SK-N-SH (cell line): ENCODE measurements at regions not wholly inside any gene's neighbourhood (a gene's known extent, or its start where the extent isn't known, plus 50 kb on each side); places are given as distances from the start of the nearest gene placed in this dataset.

Experiments used
- CTCF ChIA-PET: fragments of 300-600, 350-600 bp; formaldehyde crosslinking; extraction: SDS; loops from one replicate; lab custom pipeline; 2021; lab: Yijun Ruan, JAX
- POLR2A ChIA-PET: fragments of 350-600 bp; sonication (Branson Sonifier 250); formaldehyde crosslinking; extraction: SDS; loops from one replicate; lab custom pipeline; 2020; ENCODE audit warnings: antibody characterized with exemption, inconsistent platforms; lab: Yijun Ruan, JAX
- DNase-seq: peaks from one replicate; pipeline ENCODE4 v3.0.0; 2012
- H2AFZ ChIP-seq: fragments of 200-600 bp; sonication (generic); 2 replicates; pipeline ENCODE4 v1.8.1; 2016; ENCODE audit warnings: antibody characterized with exemption, mild to moderate bottlenecking, low read depth
- H3F3A ChIP-seq: fragments of 200-600 bp; sonication (generic); replicated peaks from 2 replicates; pipeline ENCODE3; 2016; ENCODE audit warnings: antibody characterized with exemption, mild to moderate bottlenecking; ENCODE audit not compliant: insufficient read depth
- H3K27ac ChIP-seq, 2 experiments: fragments of 200-500 bp in 1 of 2; fragments of 200-600 bp in 1 of 2; sonication (Bioruptor generic) in 1 of 2; sonication (generic), shearing (Covaris generic) in 1 of 2; 2 replicates each; pipeline versions ENCODE4 v1.5.1 to v1.6.1; 2014 to 2016; ENCODE audit warnings: low read depth in 2 of 2, inconsistent platforms in 1 of 2, low read length in 1 of 2, mild to moderate bottlenecking in 1 of 2, mixed read lengths in 1 of 2
- H3K27me3 ChIP-seq: fragments of 200-600 bp; sonication (generic), shearing (Covaris generic); 2 replicates; pipeline ENCODE4 v1.6.1; 2016; ENCODE audit warnings: mixed run types; ENCODE audit not compliant: insufficient read depth
- H3K36me3 ChIP-seq, 2 experiments: fragments of 200-500 bp in 1 of 2; fragments of 200-600 bp in 1 of 2; sonication (Bioruptor generic) in 1 of 2; sonication (generic) in 1 of 2; replicated peaks in 1 of 2; 2 replicates each; pipeline versions ENCODE3 to v1.5.1; 2014 to 2016; ENCODE audit warnings: low read length in 1 of 2, mild to moderate bottlenecking in 1 of 2; ENCODE audit not compliant: insufficient read depth in 2 of 2, control insufficient read depth in 1 of 2
- H3K4me1 ChIP-seq, 2 experiments: fragments of 200-500 bp in 1 of 2; fragments of 200-600 bp in 1 of 2; sonication (Bioruptor generic) in 1 of 2; sonication (generic), shearing (Covaris generic) in 1 of 2; 2 replicates each; pipeline versions ENCODE4 v1.5.1 to v1.6.1; 2014 to 2016; ENCODE audit warnings: low read depth in 1 of 2, low read length in 1 of 2, mixed run types in 1 of 2; ENCODE audit not compliant: insufficient read depth in 2 of 2, control insufficient read depth in 1 of 2
- H3K4me2 ChIP-seq: fragments of 200-600 bp; sonication (generic), shearing (Covaris generic); 2 replicates; pipeline ENCODE4 v1.6.1; 2017; ENCODE audit warnings: mixed run types
- H3K4me3 ChIP-seq, 2 experiments: fragments of 200-500 bp in 1 of 2; fragments of 200-600 bp in 1 of 2; sonication (Bioruptor generic) in 1 of 2; sonication (generic), shearing (Covaris generic) in 1 of 2; 2 replicates each; pipeline versions ENCODE4 v1.5.1 to v1.8.1; 2014 to 2016; ENCODE audit warnings: low read depth in 2 of 2, inconsistent platforms in 1 of 2, low read length in 1 of 2, mild to moderate bottlenecking in 1 of 2, mixed read lengths in 1 of 2, moderate library complexity in 1 of 2
- H3K79me2 ChIP-seq: fragments of 200-600 bp; sonication (generic); 2 replicates; pipeline ENCODE4 v1.8.1; 2017; ENCODE audit warnings: mild to moderate bottlenecking; ENCODE audit not compliant: insufficient read depth
- H3K9ac ChIP-seq: fragments of 200-600 bp; sonication (generic); 2 replicates; pipeline ENCODE4 v1.6.1; 2017; ENCODE audit warnings: mixed run types
- H3K9me2 ChIP-seq: fragments of 200-600 bp; sonication (generic); 2 replicates; pipeline ENCODE4 v1.6.1; 2017; ENCODE audit warnings: mixed run types
- H3K9me3 ChIP-seq: fragments of 200-600 bp; sonication (generic); 2 replicates; pipeline ENCODE4 v1.6.1; 2017; ENCODE audit warnings: mixed run types, mild to moderate bottlenecking, moderate library complexity
- H4K20me1 ChIP-seq: fragments of 200-600 bp; sonication (generic); 2 replicates; pipeline ENCODE4 v1.6.1; 2017; ENCODE audit warnings: mild to moderate bottlenecking, mixed run types; ENCODE audit not compliant: insufficient read depth
- CHD2 ChIP-seq: fragments of 150-350 bp; IDR thresholded peaks from 2 replicates; pipeline ENCODE4 v1.6.1; 2018; ENCODE audit warnings: low read length; ENCODE audit not compliant: partially characterized antibody
- ELF1 ChIP-seq: IDR thresholded peaks from 2 replicates; pipeline ENCODE4 v1.4.0; 2012
- FOSL2 ChIP-seq: IDR thresholded peaks from 2 replicates; pipeline ENCODE4 v1.4.0; 2012; ENCODE audit warnings: low read depth, mild to moderate bottlenecking, moderate library complexity, borderline replicate concordance
- FOXJ3 ChIP-seq: sonication (generic); formaldehyde crosslinking; IDR thresholded peaks from 2 replicates; pipeline ENCODE4 v1.5.1; 2020; ENCODE audit warnings: mild to moderate bottlenecking, missing genetic modification reagents
- FOXM1 ChIP-seq: IDR thresholded peaks from 2 replicates; pipeline ENCODE4 v1.4.0; 2012; ENCODE audit warnings: low read depth, mild to moderate bottlenecking
- GABPA ChIP-seq: IDR thresholded peaks from 2 replicates; pipeline ENCODE4 v1.4.0; 2012; ENCODE audit warnings: low read depth, mild to moderate bottlenecking
- JUND ChIP-seq: IDR thresholded peaks from 2 replicates; pipeline ENCODE4 v1.4.0; 2012
- MEF2A ChIP-seq: IDR thresholded peaks from 2 replicates; pipeline ENCODE4 v1.4.0; 2012; ENCODE audit warnings: low read depth, borderline replicate concordance
- RFX5 ChIP-seq: IDR thresholded peaks from 2 replicates; pipeline ENCODE4 v1.6.1; 2012; ENCODE audit warnings: mild to moderate bottlenecking, improper control_type of control experiment, low read length
- SIN3A ChIP-seq: IDR thresholded peaks from 2 replicates; pipeline ENCODE4 v1.6.1; 2012; ENCODE audit warnings: low read depth, mild to moderate bottlenecking, low read length, moderate library complexity, borderline replicate concordance
- SMC3 ChIP-seq: IDR thresholded peaks from 2 replicates; pipeline ENCODE4 v1.6.1; 2012; ENCODE audit warnings: low read depth, low read length, improper control_type of control experiment
- TCF12 ChIP-seq: IDR thresholded peaks from 2 replicates; pipeline ENCODE4 v1.4.0; 2012
- TEAD4 ChIP-seq: IDR thresholded peaks from 2 replicates; pipeline ENCODE4 v1.4.0; 2012; ENCODE audit warnings: mild to moderate bottlenecking, borderline replicate concordance; ENCODE audit not compliant: insufficient read depth
- YY1 ChIP-seq: IDR thresholded peaks from 2 replicates; pipeline ENCODE4 v1.4.0; 2012; ENCODE audit warnings: low read depth, mild to moderate bottlenecking
- WGBS: methylation state at CpG from one replicate; pipeline ENCODE4 v1.1.6; 2017; ENCODE audit warnings: low lambda C conversion rate; 5-methylcytosine and 5-hydroxymethylcytosine counted together
- TF ChIP-seq, protein P1 (sequence below): fragments of 200-600 bp; sonication (generic); IDR thresholded peaks from 2 replicates; pipeline ENCODE4 v1.6.1; 2017; ENCODE audit warnings: antibody characterized with exemption, mild to moderate bottlenecking, moderate library complexity
- TF ChIP-seq, protein P2 (sequence below): fragments of 150-350 bp; IDR thresholded peaks from 2 replicates; pipeline ENCODE4 v1.6.1; 2017; ENCODE audit warnings: antibody characterized with exemption, low read length, low read depth, borderline replicate concordance
- TF ChIP-seq, protein P3 (sequence below): IDR thresholded peaks from 2 replicates; pipeline ENCODE4 v1.4.0; 2012; ENCODE audit warnings: low read depth

DNA sequence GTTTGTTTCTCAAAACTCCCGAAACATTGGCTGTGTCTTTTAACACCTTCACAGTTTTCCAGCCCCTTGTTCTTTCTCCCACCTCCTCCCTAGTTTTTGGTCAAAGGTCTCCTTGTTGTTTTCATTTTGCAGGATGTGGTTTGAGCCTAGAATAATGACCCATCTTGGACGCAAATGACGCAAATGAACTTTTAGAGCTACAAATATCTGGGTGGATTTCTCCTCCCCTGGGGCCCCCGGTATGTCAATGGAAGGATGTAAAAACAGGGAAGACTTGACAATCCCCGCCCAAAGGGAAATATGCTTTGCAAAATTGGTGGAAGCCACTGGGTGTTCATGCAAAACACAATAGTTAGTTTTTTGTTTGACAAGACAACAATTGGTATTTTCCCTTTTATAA lies 236.0 kb upstream of the IRX3 start:
- no peak for DNase-seq
- Histone ChIP-seq H3F3A (no peaks in the 10 kb centered on the region), H3K4me3 (no peak overlapping the region), H3K36me3 (no peaks in the 10 kb centered on the region), H3K27ac (no peak overlapping the region), H3K4me2 (no peak overlapping the region), H3K9me3 (0 out of 2 replicates have a peak, but pooled peaks cover 3% of the 10 kb centered on the region)
- WGBS, result 55% methylated on average over 5 of the region's 5 CpGs
- TF ChIP-seq MEF2A, result no peak
- TF ChIP-seq, protein P1, sequence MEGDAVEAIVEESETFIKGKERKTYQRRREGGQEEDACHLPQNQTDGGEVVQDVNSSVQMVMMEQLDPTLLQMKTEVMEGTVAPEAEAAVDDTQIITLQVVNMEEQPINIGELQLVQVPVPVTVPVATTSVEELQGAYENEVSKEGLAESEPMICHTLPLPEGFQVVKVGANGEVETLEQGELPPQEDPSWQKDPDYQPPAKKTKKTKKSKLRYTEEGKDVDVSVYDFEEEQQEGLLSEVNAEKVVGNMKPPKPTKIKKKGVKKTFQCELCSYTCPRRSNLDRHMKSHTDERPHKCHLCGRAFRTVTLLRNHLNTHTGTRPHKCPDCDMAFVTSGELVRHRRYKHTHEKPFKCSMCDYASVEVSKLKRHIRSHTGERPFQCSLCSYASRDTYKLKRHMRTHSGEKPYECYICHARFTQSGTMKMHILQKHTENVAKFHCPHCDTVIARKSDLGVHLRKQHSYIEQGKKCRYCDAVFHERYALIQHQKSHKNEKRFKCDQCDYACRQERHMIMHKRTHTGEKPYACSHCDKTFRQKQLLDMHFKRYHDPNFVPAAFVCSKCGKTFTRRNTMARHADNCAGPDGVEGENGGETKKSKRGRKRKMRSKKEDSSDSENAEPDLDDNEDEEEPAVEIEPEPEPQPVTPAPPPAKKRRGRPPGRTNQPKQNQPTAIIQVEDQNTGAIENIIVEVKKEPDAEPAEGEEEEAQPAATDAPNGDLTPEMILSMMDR, result no peak
- TF ChIP-seq, protein P2, sequence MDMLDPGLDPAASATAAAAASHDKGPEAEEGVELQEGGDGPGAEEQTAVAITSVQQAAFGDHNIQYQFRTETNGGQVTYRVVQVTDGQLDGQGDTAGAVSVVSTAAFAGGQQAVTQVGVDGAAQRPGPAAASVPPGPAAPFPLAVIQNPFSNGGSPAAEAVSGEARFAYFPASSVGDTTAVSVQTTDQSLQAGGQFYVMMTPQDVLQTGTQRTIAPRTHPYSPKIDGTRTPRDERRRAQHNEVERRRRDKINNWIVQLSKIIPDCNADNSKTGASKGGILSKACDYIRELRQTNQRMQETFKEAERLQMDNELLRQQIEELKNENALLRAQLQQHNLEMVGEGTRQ, result no peak
- no peak for TF ChIP-seq RFX5
- TF ChIP-seq FOXJ3, result no peak
- TF ChIP-seq, protein P3, sequence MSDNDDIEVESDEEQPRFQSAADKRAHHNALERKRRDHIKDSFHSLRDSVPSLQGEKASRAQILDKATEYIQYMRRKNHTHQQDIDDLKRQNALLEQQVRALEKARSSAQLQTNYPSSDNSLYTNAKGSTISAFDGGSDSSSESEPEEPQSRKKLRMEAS, result no peak
- no peak for TF ChIP-seq SMC3
- TF ChIP-seq GABPA, result no peak
- TF ChIP-seq ELF1, result no peak
- TF ChIP-seq JUND, result no peak
- TF ChIP-seq CHD2, result no peak
- TF ChIP-seq, all 33 proteins: peak for 0
- POLR2A ChIA-PET, result no interaction called here
- no peak overlapping the region for H2AFZ ChIP-seq
- no peaks in the 10 kb centered on the region for H3K4me1 ChIP-seq
- H3K9me2 ChIP-seq, result no peaks in the 10 kb centered on the region
- CTCF ChIA-PET, result no interaction called here
- H3K79me2 ChIP-seq, result no peaks in the 10 kb centered on the region
- H3K9ac ChIP-seq, result no peak overlapping the region
- no peaks in the 10 kb centered on the region for H3K27me3 ChIP-seq
- no peaks in the 10 kb centered on the region for H4K20me1 ChIP-seq

DNA sequence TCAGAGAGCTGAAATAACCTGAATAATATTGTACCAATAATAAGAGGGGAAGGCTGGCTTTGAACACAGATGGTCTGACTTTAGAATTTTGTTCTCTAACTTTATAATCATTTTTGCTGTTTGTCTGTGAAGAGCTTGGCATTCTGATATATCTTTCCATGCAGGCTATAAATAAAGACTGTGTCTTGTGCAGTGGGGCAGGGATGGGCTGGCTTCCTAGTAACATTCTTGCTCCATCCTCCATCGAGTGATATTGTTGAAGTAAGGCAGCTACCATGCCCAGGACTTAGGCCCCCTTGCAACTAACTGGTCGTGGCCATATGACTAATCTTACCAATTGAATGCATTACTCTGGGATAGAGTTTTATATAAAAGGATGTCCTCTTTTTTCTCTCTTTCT lies 234.7 kb upstream of the IRX3 start:
- WGBS, result 8% methylated on average over 2 of the region's 2 CpGs
- no peaks in the 10 kb centered on the region for H4K20me1 ChIP-seq
- CTCF ChIA-PET, result no interaction called here
- TF ChIP-seq, protein P1, result no peak
- TF ChIP-seq SIN3A, result no peak
- TF ChIP-seq FOSL2, result no peak
- TF ChIP-seq, protein P2, result no peak
- no peak for TF ChIP-seq FOXJ3
- TF ChIP-seq FOXM1, result no peak
- TF ChIP-seq, protein P3, result no peak
- TF ChIP-seq TEAD4, result no peak
- no peak for TF ChIP-seq RFX5
- no peak for TF ChIP-seq YY1
- no peak for TF ChIP-seq TCF12
- TF ChIP-seq MEF2A, result no peak
- TF ChIP-seq, all 33 proteins: peak for 0
- no peak overlapping the region for H2AFZ ChIP-seq
- no peaks in the 10 kb centered on the region for H3F3A ChIP-seq
- no peaks in the 10 kb centered on the region for H3K27me3 ChIP-seq
- no peak for DNase-seq
- no peaks in the 10 kb centered on the region for H3K79me2 ChIP-seq
- no peak overlapping the region for H3K4me3 ChIP-seq
- 0 out of 2 replicates have a peak, but pooled peaks cover 3% of the 10 kb centered on the region for H3K9me3 ChIP-seq
- H3K27ac ChIP-seq, result no peak overlapping the region
- no peaks in the 10 kb centered on the region for H3K36me3 ChIP-seq
- H3K9me2 ChIP-seq, result no peaks in the 10 kb centered on the region
- no peak overlapping the region for H3K9ac ChIP-seq
- no peaks in the 10 kb centered on the region for H3K4me1 ChIP-seq
- no peak overlapping the region for H3K4me2 ChIP-seq
- POLR2A ChIA-PET, result no interaction called here
